ENCODE measurements at regions not wholly inside any gene's neighbourhood (a gene's known extent, or its start where the extent isn't known, plus 50 kb on each side); places are given as distances from the start of the nearest gene placed in this dataset.
"Not testable (repeated sequence)": the region's sequence is repeated elsewhere in the genome, so short reads cannot be mapped to it uniquely, and the experiment has no call there.

- no peak for DNase-seq
These were observed 168.2 kb upstream of the NLGN4Y start for GRCh38 chrY:14356154-14356553.

GRCh38 chrY:14360748-14361500 lies 163.4 kb upstream of the NLGN4Y start:
- DNase-seq, result no peak

GRCh38 chrY:14373608-14374007 lies 150.7 kb upstream of the NLGN4Y start:
- DNase-seq, result no peak

DNA sequence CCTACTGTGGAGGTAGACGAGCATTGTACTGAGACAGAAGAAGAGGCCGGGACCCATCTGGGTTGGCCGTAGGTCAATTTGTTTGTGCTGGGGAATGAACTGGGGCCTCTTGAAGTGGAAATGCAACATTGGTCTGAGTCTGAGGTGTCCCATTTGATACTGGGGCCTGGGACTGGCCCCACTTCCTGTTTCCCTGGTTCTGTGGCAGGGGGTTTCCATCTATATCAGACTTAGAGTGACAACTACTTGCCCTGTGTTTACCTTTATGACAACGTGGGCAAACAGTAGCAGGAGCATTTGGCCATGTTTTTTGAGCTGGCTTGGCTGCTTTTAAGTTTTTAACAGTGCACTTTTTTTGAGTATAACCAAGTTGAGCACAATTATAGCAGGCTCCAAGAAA lies 146.1 kb upstream of the NLGN4Y start:
- DNase-seq, result no peak

DNA sequence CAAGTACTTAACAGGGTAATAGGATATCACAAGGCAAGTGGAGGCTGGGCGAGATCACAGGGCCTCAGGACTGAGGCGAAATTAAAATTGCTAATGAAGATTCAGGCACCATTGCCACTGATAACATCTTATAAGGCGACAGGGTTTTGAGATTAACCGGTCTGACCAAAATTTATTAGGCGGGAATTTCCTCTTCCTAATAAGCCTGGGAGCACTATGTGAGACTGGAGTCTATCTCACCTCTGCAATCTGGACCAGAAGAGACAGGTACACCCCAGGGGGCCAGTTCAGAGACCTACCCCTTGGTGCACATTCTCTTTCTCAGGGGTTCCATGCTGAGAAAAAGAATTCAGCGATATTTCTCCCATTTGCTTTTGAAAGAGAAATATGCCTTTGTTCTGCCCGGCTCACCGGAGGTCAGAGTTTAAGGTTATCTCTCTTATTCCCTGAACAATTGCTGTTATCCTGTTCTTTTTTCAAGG lies 113.7 kb upstream of the NLGN4Y start:
- DNase-seq, result not testable (repeated sequence)

- no peak for DNase-seq
These were observed 113.0 kb upstream of the NLGN4Y start for GRCh38 chrY:14411334-14411733.

DNA sequence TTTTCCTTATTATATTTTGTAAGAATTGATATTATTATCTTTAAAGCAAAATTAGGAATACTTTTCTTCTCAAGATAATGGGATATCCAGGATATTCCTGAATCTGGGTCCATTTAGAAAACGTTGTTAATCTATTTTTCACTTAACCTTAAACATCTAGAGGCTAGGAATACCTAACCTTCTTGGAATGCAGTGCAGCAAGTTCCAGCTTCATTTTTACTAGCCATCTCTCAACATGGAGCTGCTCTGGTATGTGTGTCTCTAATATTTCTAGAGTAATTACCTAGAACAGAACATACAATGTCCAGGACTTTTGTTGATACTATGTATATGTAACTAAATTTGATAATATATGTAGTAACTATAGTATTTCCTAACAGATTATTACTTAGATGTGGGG lies 87.8 kb upstream of the NLGN4Y start:
- no peak for DNase-seq

GRCh38 chrY:14437626-14438025 lies 86.7 kb upstream of the NLGN4Y start:
- DNase-seq, result no peak

GRCh38 chrY:14438395-14438794 lies 85.9 kb upstream of the NLGN4Y start:
- DNase-seq, result no peak

DNA sequence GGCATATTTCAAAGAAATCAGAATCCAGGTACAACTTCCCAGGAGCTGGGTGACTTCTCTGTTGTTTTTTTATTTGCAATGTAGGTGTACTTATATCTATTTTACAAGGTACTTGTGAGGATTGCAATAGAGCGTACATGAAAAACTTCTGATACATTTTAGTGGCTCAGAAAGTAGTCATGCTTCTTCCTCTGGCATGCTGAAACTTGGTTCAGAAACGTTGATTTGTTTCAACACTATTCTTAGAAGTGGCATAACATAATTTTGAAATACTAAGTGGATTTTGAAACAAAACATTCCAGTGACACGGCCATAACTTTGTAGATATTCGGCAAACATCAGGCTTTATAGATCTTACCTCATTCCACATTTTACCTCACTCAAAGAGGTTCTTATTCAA lies 79.8 kb upstream of the NLGN4Y start:
- no peak for DNase-seq

- no peak for DNase-seq
These were observed 56.1 kb upstream of the NLGN4Y start for GRCh38 chrY:14468151-14468683.

DNA sequence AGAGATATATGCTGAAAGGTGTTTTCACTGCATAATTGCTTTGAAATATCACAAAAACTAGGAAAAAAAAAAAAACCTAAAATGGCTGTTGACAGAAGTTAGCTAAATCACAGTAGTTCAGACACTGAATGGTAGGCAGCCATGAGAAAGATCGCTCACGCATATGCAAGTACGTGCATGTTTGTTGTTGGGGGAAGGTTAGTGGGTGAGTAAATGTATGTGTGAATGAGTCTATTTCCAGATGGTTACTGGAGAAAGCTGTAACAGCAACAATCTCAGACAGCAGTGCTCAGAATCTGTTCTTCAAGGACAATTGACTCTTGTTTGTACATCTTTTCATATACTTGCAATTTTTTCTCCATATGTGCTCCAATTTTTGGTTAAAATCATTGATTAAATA lies 51.9 kb upstream of the NLGN4Y start:
- no peak for DNase-seq

DNA sequence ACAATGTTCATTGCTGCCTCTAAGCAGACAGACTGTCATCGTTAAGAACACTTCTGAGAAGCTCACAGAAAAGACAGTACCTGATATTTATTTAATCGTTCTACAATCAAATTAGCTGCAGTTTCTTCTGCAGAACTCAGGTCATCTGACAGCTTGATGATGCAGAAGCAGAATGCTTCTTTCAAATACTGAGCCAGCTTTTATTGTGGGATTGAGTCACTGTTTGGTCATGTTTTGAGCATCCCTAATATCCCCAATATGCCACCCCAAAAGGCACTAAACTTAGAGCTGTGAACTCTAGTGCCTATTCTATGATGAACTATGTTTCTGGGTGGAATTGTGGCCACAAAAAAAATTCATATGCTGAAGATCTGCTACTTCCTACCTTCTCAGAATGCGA lies 51.0 kb upstream of the NLGN4Y start:
- DNase-seq, result no peak
